K562 (cell line): ENCODE measurements at regions not wholly inside any gene's neighbourhood (a gene's known extent, or its start where the extent isn't known, plus 50 kb on each side); places are given as distances from the start of the nearest gene placed in this dataset.

ENCODE experiments used
- CCAR2 ChIP-seq: fragments of 200-400 bp; formaldehyde crosslinking; IDR thresholded peaks from 2 replicates; pipeline ENCODE4 v1.6.1; 2017; ENCODE audit warnings: mild to moderate bottlenecking, low read depth, low read length
- IRF9 ChIP-seq: fragments of 450-650 bp; IDR thresholded peaks from 2 replicates; pipeline ENCODE4 v1.6.1; 2016; ENCODE audit warnings: missing biosample characterization, missing genetic modification characterization
- KLF6 ChIP-seq: fragments of 250-450 bp; sonication (Bioruptor Pico); IDR thresholded peaks from 2 replicates; pipeline ENCODE4 v1.4.0; 2020; ENCODE audit warnings: mild to moderate bottlenecking, moderate library complexity, borderline replicate concordance
- MGA ChIP-seq: fragments of 450-650 bp; IDR thresholded peaks from 2 replicates; pipeline ENCODE4 v1.6.1; 2016; ENCODE audit warnings: mild to moderate bottlenecking, moderate library complexity
- NR2C1 ChIP-seq, 2 experiments: fragments of 450-650 bp; IDR thresholded peaks; 2 replicates each; pipeline ENCODE4 v1.6.1; 2017; ENCODE audit warnings: mild to moderate bottlenecking in 2 of 2, antibody characterized with exemption in 1 of 2, inconsistent platforms in 1 of 2, missing compliant biosample characterization in 1 of 2, missing genetic modification characterization in 1 of 2
- RBM17 ChIP-seq: fragments of 200-400 bp; formaldehyde crosslinking; IDR thresholded peaks from 2 replicates; pipeline ENCODE4 v1.6.1; 2017; ENCODE audit warnings: low read depth, mild to moderate bottlenecking, low read length, borderline replicate concordance
- SREBF2 ChIP-seq: sonication (generic); formaldehyde crosslinking; IDR thresholded peaks from 2 replicates; pipeline ENCODE4 v1.4.0; 2020; ENCODE audit warnings: mild to moderate bottlenecking, missing genetic modification reagents
- THRAP3 ChIP-seq: fragments of 450-650 bp; IDR thresholded peaks from 2 replicates; pipeline ENCODE4 v1.6.1; 2016; ENCODE audit warnings: mild to moderate bottlenecking, inconsistent platforms, borderline replicate concordance
- ZNF239 ChIP-seq: fragments of 250-450 bp; sonication (Bioruptor Pico); IDR thresholded peaks from 2 replicates; pipeline ENCODE4 v1.4.0; 2020; ENCODE audit warnings: mild to moderate bottlenecking
- ZZZ3 ChIP-seq: fragments of 450-650 bp; IDR thresholded peaks from 2 replicates; pipeline ENCODE4 v1.6.1; 2016; ENCODE audit warnings: antibody characterized with exemption, mild to moderate bottlenecking, moderate library complexity
- TF ChIP-seq, protein P1 (sequence below): IDR thresholded peaks from 3 replicates; pipeline ENCODE4 v1.6.1; 2011; ENCODE audit warnings: borderline replicate concordance, mild to moderate bottlenecking, moderate library complexity; ENCODE audit not compliant: insufficient read length; ENCODE audit errors: extremely low read depth

DNA sequence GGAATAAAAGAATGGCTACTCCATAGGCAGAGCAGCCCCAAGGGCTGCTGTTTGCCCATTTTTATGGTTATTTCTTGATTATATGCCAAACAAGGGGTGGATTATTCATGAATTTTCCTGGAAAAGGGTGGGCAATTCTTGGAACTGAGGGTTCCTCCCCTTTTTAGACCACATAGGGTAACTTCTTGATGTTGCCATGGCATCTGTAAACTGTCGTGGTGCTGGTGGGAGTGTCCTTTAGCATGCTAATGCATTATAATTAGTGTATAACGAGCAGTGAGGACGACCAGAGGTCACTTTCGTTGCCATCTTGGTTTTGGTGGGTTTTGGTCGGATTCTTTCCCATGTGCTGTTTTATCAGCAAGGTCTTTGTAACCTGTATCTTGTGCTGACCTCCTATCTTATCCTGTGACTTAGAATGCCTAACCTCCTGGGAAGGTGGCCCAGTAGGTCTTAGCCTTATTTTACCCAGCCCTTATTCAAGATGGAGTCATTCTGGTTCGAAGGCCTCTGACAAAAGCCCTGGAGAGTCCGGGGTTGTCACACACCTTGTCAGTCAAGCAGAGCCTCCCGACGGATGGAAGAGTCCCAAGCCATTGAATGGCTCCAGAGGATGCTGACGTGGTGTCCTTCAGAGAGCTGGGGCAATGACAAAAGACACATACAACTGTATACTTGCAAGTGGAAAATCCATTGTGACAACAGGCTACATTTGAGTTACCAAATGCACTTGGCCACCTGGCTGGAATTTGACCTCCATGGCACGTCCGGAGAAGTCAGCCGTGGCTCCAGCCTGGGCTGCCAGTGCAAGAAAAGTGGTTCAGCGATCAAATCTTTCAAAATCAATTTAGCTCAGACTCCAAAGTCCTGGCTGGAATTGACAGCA is 67.1 kb upstream of the CLINT1 start (continued):
- TF ChIP-seq MGA: no peak
- no peak for TF ChIP-seq ZZZ3
- 0 out of 2 replicates have a peak, but pooled peaks have one; percentile 26 for TF ChIP-seq ZNF239 (CRISPR knock-in tag)
- no peak for TF ChIP-seq RBM17
- TF ChIP-seq SREBF2 (CRISPR knock-in tag): no peak
- TF ChIP-seq IRF9 (tag): 0 out of 2 replicates have a peak, but pooled peaks have one; percentile 52
- TF ChIP-seq KLF6 (CRISPR knock-in tag): peak; percentile 59; the same call in 1 of the 2 replicates
- TF ChIP-seq, protein P1, sequence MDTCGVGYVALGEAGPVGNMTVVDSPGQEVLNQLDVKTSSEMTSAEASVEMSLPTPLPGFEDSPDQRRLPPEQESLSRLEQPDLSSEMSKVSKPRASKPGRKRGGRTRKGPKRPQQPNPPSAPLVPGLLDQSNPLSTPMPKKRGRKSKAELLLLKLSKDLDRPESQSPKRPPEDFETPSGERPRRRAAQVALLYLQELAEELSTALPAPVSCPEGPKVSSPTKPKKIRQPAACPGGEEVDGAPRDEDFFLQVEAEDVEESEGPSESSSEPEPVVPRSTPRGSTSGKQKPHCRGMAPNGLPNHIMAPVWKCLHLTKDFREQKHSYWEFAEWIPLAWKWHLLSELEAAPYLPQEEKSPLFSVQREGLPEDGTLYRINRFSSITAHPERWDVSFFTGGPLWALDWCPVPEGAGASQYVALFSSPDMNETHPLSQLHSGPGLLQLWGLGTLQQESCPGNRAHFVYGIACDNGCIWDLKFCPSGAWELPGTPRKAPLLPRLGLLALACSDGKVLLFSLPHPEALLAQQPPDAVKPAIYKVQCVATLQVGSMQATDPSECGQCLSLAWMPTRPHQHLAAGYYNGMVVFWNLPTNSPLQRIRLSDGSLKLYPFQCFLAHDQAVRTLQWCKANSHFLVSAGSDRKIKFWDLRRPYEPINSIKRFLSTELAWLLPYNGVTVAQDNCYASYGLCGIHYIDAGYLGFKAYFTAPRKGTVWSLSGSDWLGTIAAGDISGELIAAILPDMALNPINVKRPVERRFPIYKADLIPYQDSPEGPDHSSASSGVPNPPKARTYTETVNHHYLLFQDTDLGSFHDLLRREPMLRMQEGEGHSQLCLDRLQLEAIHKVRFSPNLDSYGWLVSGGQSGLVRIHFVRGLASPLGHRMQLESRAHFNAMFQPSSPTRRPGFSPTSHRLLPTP: no peak
- TF ChIP-seq CCAR2: no peak
- TF ChIP-seq THRAP3: no peak
- no peak for TF ChIP-seq NR2C1 (IDR thresholded peaks at IDR 0.05)
- TF ChIP-seq NR2C1 (tag; IDR thresholded peaks at IDR 0.05): peak; percentile 59; the same call in 1 of the 2 replicates
